HG03095 (cell line): ENCODE measurements at regions not wholly inside any gene's neighbourhood (a gene's known extent, or its start where the extent isn't known, plus 50 kb on each side); places are given as distances from the start of the nearest gene placed in this dataset.

Experiments used
- ATAC-seq: cut with Tn5 transposase; IDR thresholded peaks from one replicate; pipeline ENCODE4 v1.9.1; 2021; ENCODE audit warnings: moderate library complexity; ENCODE audit not compliant: unreplicated experiment

DNA sequence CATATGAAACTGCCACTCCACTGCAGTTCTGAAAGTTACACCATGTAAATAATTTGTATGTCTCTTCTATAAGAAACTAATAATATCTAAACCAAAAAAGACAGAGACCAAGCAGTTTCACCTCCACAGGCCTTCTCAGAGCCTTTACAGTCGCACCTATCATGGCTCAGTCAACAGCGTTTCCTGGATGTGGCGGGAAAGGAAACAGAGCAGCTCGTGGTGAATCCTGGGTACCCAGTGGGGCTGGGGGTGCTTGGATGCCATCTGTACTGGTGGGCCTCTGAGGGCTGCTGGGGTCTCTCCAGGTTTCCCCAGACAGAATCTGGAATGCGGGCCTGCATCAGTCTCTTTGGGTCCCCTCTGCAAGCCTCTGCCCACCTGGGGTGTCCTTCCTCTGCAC lies 100.2 kb upstream of the CASZ1 start:
- ATAC-seq, result no peak

GRCh38 chr1:10897321-10897980 lies 101.0 kb upstream of the CASZ1 start:
- ATAC-seq, result no peak

DNA sequence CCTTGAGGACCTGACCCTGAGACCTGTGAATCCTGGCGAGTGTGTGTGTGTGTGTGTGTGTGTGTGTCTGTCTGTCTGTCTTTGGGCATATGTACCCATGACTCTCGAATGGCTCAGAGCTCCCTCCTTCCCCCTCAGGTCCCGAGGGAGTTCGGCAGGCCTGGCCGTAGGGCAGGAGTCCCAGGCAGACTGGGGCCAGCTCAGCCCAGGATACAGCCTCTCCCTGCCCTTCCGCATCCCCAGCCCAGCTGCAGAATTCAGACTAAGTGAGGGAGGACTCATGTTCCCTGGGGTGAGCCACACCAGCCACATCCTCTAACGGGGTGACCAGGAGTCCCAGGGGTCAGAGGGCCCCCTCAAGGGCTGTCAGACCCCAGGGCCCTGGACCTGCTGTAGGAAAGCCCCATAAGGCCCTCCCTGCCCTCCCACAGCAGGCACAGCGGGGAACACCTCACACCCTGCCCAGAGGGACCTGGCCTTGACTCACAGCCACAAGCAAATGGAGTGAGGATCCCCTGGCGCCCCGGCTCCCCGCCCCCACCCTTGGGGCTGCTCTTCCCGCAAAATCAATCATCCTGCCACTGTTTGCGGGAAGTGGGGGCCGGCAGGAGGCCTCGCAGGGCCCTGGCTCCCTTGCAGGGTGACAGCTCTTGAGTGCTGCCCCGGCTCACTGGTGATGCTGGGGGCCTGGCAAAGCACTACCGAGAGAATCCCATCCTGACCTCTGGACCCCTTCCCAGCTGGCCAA lies 101.7 kb upstream of the CASZ1 start:
- no peak for ATAC-seq

DNA sequence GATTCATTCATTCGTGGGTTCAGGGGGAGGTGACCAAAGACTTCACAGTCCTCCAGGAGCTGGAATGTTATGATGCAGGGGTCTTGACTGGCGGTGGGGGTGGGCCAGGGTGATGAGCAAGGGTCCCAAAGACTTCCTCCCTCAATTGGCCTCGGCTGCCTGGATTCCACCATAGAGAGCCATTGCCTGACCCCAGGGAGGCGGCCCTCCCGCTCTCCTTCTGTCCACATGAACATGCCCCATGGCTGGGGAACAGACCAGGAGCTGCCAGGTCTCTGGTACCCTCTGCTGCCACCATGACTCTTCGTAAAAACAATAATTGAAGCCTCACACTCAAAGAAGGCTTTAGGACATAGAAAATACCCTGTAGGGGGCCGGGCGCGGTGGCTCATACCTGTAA lies 102.5 kb upstream of the CASZ1 start:
- no peak for ATAC-seq

GRCh38 chr1:10899490-10900250 lies 103.2 kb upstream of the CASZ1 start:
- ATAC-seq, result no peak

DNA sequence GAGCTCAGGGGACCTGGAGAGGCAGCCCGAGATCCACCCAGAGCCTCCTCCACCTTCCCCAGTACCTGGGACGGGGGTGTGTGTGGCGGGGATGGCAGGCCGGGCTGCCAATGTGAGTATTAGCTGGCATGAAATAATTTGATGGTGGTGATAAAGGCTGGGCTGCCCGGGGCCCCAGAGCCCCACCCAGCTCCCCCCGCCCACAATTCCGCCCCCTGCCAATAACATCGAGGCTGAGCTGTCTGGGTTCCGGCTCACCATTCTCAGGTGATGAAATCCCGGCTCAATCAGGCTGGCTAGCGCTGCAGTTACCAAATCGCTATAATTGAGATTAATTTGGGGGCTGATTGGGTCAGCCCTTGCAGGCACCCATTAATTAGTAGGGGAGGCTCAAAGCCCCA lies 103.8 kb upstream of the CASZ1 start:
- ATAC-seq, result no peak

DNA sequence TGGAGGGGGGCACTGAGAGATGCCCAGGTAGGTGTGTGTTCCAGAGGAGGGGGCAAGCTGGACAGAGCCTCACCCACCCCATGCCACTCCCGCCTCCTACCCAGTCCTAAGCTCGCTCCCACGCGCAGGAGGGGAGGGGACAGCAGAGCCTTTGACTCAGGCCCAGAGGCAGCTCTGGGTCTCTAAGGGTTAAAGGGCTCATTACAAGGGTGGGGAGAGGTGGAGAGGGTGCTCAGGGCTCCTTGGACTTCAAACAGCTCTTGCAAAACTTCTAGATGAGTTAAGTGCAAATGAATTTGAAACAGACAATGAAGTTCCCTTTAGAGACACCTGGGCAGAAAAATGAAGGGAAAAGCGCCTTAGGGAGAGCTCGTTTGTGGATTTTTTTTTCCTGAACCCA lies 104.2 kb upstream of the CASZ1 start:
- ATAC-seq, result no peak

- no peak for ATAC-seq
Observed at GRCh38 chr1:10901091-10901890, 104.8 kb upstream of the CASZ1 start.

- ATAC-seq, result no peak
Observed at GRCh38 chr1:10901891-10902805, 105.7 kb upstream of the CASZ1 start.

DNA sequence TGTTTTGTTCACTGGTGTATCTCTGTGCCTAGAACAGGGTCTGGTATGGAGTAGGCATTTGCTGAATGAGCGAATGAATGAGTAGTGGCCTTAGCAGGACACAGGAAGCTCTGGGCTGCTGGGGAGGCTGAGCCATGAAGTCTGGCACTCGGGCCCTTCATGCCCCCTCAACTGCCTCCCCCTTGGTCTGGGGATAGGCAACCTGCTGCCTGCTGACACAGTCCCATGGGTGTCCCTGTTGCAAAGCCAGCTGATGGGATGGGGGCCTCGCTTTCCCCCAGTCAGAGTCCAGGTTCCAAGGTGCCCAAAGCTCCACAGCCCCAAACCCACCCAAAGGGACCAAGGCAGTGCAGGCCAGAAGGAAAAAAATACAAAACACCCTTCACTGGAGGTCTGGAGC lies 107.0 kb upstream of the CASZ1 start:
- ATAC-seq, result no peak

GRCh38 chr1:10903821-10904220 lies 107.4 kb upstream of the CASZ1 start:
- no peak for ATAC-seq

- ATAC-seq, result no peak
Observed at GRCh38 chr1:10904396-10905358, 107.8 kb upstream of the TARDBP start.

- no peak for ATAC-seq
Observed at GRCh38 chr1:10905841-10906655, 106.4 kb upstream of the TARDBP start.

DNA sequence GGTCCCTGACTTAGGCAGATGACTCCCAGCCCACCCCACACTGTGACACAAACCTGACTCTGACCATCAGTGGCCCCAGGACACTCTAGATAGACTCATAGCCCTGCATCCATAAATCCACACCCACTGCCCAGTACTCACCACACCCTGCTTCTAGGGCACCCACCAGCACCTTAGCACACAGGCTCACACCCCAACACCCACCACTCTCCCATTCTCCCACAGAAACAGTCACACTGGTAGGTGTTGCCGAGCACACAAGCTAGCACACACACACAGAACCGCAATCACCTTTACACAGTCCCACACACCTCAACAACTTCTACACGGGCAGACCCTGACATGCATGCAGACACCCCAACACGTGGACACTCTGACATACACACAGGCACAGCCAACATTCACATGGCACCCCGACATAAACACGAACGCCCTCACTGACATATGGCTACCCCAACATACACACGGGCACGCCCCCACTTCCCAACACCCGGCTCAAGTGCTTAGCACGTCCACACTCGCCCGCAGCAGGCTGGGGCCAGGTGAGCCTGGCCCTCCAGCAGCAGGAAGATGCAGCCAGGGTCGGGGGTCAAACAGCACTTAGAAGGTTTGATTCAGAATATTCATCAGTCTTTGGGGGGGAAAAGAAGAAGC lies 105.5 kb upstream of the TARDBP start:
- no peak for ATAC-seq

DNA sequence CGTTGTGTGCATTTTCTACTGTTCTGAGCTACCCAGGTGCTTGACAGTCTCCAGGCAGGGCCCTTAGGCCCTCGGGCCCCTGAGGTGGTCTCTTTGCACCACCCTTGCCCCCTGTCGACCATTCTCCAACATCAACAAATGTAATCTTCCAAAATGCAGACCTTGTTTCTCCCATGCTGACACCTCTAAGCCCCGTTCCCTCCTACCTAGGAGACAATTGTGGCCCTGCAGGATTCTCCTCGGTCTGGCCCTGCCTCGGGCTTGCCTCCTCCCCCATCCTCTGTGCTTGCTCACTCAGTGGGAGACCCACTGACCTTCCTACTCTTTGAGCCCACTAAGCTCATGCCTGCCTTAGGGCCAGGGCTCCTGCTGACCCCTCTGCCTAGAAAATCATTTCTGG lies 104.2 kb upstream of the TARDBP start:
- ATAC-seq, result no peak

DNA sequence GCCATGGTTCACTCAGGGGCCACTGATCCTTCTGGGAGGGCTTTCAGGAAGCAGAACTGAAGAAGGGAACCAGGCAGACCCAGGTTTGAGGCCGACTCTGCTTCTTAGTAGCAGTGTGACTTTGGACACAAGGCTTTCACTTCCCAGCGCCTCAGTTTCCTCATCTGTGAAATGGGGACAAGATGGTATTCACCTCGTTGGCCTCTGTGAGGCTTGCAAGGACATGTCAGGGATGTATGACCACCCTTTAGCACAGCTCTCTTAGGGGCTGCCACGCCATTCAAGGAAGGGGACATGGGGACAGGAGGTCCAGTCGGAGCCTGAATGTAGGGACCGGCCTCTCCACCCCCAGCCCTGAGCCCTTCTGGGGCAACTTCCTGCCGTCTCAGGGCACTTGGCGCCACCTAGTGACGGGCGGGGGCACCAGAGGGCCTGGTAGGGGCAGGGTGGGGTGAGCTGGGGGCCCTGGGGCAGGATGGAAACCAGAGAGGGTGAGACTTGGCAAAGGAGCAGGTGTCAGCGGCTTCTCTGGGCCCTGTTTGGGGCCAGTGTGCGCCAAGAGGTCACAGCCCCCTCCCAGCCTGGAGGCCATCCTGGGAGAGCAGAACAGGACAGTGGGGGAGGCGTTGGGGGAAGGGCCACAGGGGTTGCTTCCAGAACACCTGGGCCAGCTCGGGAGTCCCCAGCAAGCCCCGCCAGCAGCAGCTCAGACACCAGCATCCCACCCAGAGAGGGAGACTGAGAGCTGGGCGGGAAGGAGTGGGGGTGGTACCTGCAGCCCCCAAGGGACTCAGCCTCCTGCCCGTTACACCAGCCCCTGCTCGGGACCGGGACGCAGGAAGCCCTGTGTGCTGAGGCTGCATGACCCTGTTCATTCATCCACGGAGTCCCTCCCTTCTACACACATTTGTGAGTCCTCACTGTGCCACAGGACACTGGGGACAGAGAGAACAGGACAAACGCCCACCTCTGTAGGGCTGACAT lies 102.5 kb upstream of the TARDBP start:
- no peak for ATAC-seq
